ENCODE measurements at regions not wholly inside any gene's neighbourhood (a gene's known extent, or its start where the extent isn't known, plus 50 kb on each side); places are given as distances from the start of the nearest gene placed in this dataset.

DNA sequence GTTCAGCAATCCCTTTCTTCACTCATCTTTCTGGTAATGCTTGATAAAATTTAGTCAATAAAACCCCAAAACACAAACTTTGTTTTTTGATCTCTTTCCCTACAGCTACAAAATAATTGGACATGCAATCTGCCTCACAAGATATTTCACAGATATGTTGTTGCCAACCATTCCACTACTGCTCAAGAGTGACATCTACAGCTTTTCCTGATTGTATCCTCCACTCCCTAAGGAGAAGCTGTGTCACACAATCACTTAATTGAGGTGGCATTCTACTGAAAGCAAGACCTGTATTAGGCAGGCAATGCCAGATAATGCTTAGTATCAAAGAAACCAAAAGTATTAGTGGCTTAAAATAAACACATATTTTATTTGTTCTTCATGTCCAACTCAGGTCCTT, 1646.2 kb upstream of the SPRY2 start:
- Histone ChIP-seq H3K9me1 (ENCODE audit: insufficient read depth, low read length) (no peaks in the 10 kb centered on the region), H3K9me3 (ENCODE audit: control insufficient read depth, insufficient read depth, low read length) (peaks cover 6% of the 10 kb centered on the region), H2BK20ac (ENCODE audit: low read depth, low read length) (no peak overlapping the region), H3K27me3 (ENCODE audit: control insufficient read depth, insufficient read depth, low read length) (no peaks in the 10 kb centered on the region), H3K56ac (ENCODE audit: extremely low read depth, insufficient read depth, low read length) (no peak overlapping the region), H3K9ac (ENCODE audit: low read depth, low read length) (no peak overlapping the region), H4K20me1 (ENCODE audit: insufficient read depth, low read length) (no peaks in the 10 kb centered on the region), H4K5ac (ENCODE audit: low read depth, low read length) (no peak overlapping the region), H4K8ac (ENCODE audit: low read depth in 2 of 2, low read length in 2 of 2) (no peak overlapping the region), H3K36me3 (ENCODE audit: control insufficient read depth, insufficient read depth, low read length) (no peaks in the 10 kb centered on the region), H4K91ac (ENCODE audit: insufficient read depth, low read depth, low read length) (no peak overlapping the region), H2BK5ac (ENCODE audit: low read depth, low read length, poor library complexity, severe bottlenecking) (no peak overlapping the region), H3K4me1 (ENCODE audit: control insufficient read depth, insufficient read depth, low read length) (no peaks in the 10 kb centered on the region), H3K18ac (ENCODE audit: low read depth, low read length) (no peak overlapping the region), H3K27ac (ENCODE audit: insufficient read depth, low read length) (no peak overlapping the region), H3K14ac (replicated peaks; ENCODE audit: low read depth, low read length) (no peak overlapping the region), H2AK5ac (ENCODE audit: low read depth, low read length) (no peak overlapping the region), H3K79me1 (ENCODE audit: low read depth in 1 of 2, low read length in 2 of 2) (no peaks in the 10 kb centered on the region), H3K4me2 (ENCODE audit: low read depth, low read length) (no peak overlapping the region), H3K23ac (ENCODE audit: low read depth, low read length) (no peak overlapping the region), H2BK15ac (ENCODE audit: low read depth, low read length) (no peak overlapping the region), H3K4ac (ENCODE audit: low read depth, low read length) (no peak overlapping the region), H2AK9ac (replicated peaks; ENCODE audit: low read depth, low read length, poor library complexity) (no peak overlapping the region), H3K4me3 (ENCODE audit: insufficient read depth, low read depth, low read length) (no peak overlapping the region), H2AFZ (replicated peaks; ENCODE audit: low read length, poor library complexity) (no peak overlapping the region), H2BK120ac (ENCODE audit: low read depth, low read length) (no peak overlapping the region)
- DNase-seq (no peak), ATAC-seq (ENCODE audit: low read depth) (no peak)
- intact Hi-C loops (cut with micrococcal nuclease) (no loop called here), in situ Hi-C loops (cut with MboI; ENCODE audit: low sequenced_read_pairs) (no loop called here), dilution Hi-C loops (cut with HindIII; ENCODE audit: low sequenced_read_pairs, unreplicated experiment) (no loop called here)
- no peak for TF ChIP-seq FOS (IDR thresholded peaks at IDR 0.05; ENCODE audit: low read depth, low read length)
- no peak for TF ChIP-seq SMC3 (IDR thresholded peaks at IDR 0.05; ENCODE audit: low read depth, low read length)
- TF ChIP-seq BHLHE40 (IDR thresholded peaks at IDR 0.05; ENCODE audit: low read depth, low read length), result no peak
- POLR2A ChIA-PET (ENCODE audit: unreplicated experiment), result no interaction called here
- BruUV-seq (replicated peaks), result no TSS peak
- CTCF ChIA-PET, result no interaction called here

Measured in IMR-90 (cell line).